Testis (tissue), 2 donors: ENCODE measurements at regions not wholly inside any gene's neighbourhood (a gene's known extent, or its start where the extent isn't known, plus 50 kb on each side); places are given as distances from the start of the nearest gene placed in this dataset.

ENCODE experiments used
- POLR2A ChIP-seq: fragments of 450-650 bp; IDR thresholded peaks from one replicate; pipeline ENCODE4 v1.6.1; 2017; ENCODE audit warnings: antibody characterized with exemption, mild to moderate bottlenecking, moderate library complexity
- TF ChIP-seq, protein P1 (sequence below), 3 experiments: fragments of 450-650 bp in 2 of 3; fragments of 200-600 bp in 1 of 3; sonication (generic) in 1 of 3; IDR thresholded peaks; one replicate each; pipeline ENCODE4 v1.5.1; 2016 to 2019; ENCODE audit warnings: antibody characterized with exemption in 3 of 3, mild to moderate bottlenecking in 2 of 3, moderate library complexity in 1 of 3

DNA sequence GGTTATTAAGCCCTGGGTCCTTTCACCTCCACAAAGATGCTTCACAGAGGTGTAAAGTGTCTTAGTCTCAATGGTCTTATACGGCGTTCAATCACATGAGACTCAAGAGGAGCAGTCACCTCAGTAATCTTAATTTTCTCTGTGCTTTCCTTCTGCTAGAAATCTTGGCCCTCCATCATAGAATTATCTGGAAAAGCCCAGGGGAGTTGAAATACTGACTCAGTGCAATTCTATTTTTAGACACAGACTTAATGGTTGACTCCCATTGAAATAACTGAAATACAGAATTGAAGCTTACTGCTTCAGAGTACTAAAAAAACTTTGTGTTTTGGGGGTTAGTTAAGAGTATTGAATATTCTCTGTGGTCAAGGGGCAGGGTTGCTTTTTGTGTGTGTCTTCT is 94.5 kb upstream of the IL15 start:
- TF ChIP-seq, protein P1, sequence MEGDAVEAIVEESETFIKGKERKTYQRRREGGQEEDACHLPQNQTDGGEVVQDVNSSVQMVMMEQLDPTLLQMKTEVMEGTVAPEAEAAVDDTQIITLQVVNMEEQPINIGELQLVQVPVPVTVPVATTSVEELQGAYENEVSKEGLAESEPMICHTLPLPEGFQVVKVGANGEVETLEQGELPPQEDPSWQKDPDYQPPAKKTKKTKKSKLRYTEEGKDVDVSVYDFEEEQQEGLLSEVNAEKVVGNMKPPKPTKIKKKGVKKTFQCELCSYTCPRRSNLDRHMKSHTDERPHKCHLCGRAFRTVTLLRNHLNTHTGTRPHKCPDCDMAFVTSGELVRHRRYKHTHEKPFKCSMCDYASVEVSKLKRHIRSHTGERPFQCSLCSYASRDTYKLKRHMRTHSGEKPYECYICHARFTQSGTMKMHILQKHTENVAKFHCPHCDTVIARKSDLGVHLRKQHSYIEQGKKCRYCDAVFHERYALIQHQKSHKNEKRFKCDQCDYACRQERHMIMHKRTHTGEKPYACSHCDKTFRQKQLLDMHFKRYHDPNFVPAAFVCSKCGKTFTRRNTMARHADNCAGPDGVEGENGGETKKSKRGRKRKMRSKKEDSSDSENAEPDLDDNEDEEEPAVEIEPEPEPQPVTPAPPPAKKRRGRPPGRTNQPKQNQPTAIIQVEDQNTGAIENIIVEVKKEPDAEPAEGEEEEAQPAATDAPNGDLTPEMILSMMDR (IDR thresholded peaks at IDR 0.05): no peak
- no peak for TF ChIP-seq POLR2A
